Suprapubic skin (tissue), 4 donors: ENCODE measurements at regions not wholly inside any gene's neighbourhood (a gene's known extent, or its start where the extent isn't known, plus 50 kb on each side); places are given as distances from the start of the nearest gene placed in this dataset.

ENCODE experiments used
- DNase-seq, 2 donors: peaks; one replicate each; pipeline ENCODE4 v3.0.0-alpha.2; 2019; ENCODE audit warnings: low spot score in 2 of 2
- H3K27ac ChIP-seq: fragments of 200-600 bp; sonication (generic); one replicate; pipeline ENCODE4 v1.5.1; 2019
- H3K27me3 ChIP-seq: fragments of 200-600 bp; sonication (generic); one replicate; pipeline ENCODE4 v1.5.1; 2019
- H3K36me3 ChIP-seq: fragments of 200-600 bp; sonication (generic); one replicate; pipeline ENCODE4 v1.5.1; 2019
- H3K4me1 ChIP-seq: fragments of 200-600 bp; sonication (generic); one replicate; pipeline ENCODE4 v1.5.1; 2019
- H3K4me3 ChIP-seq: fragments of 200-600 bp; sonication (generic); one replicate; pipeline ENCODE4 v1.5.1; 2019; ENCODE audit warnings: mild to moderate bottlenecking
- H3K9me3 ChIP-seq: fragments of 200-600 bp; sonication (generic); one replicate; pipeline ENCODE4 v1.5.1; 2019
- CTCF ChIP-seq, 2 donors: fragments of 200-600 bp in 1 of 2; fragments of 450-650 bp in 1 of 2; sonication (generic) in 1 of 2; IDR thresholded peaks; one replicate each; pipeline ENCODE4 v1.5.1; 2016 to 2019; ENCODE audit warnings: antibody characterized with exemption in 2 of 2, mild to moderate bottlenecking in 1 of 2, moderate library complexity in 1 of 2
- EP300 ChIP-seq: sonication (generic); formaldehyde crosslinking; IDR thresholded peaks from one replicate; pipeline ENCODE4 v1.6.1; 2017; ENCODE audit warnings: antibody characterized with exemption
- POLR2A ChIP-seq, 2 donors: fragments of 450-650 bp; IDR thresholded peaks; one replicate each; pipeline ENCODE4 v1.6.1; 2017; ENCODE audit warnings: antibody characterized with exemption in 2 of 2, mild to moderate bottlenecking in 2 of 2, moderate library complexity in 2 of 2
- POLR2AphosphoS5 ChIP-seq, 3 donors: sonication (generic); formaldehyde crosslinking; IDR thresholded peaks; one replicate each; pipeline ENCODE4 v1.6.1; 2017; ENCODE audit warnings: antibody characterized with exemption in 3 of 3
- WGBS: methylation state at CpG from one replicate; pipeline ENCODE4 v1.1.5; 2018; 5-methylcytosine and 5-hydroxymethylcytosine counted together

- Histone ChIP-seq H3K36me3 (no peaks in the 10 kb centered on the region), H3K27ac (no peak overlapping the region), H3K4me3 (no peak overlapping the region), H3K27me3 (no peaks in the 10 kb centered on the region), H3K4me1 (no peaks in the 10 kb centered on the region), H3K9me3 (peaks cover 7% of the 10 kb centered on the region)
- TF ChIP-seq POLR2A (IDR thresholded peaks at IDR 0.05) (no peak), EP300 (no peak), CTCF (IDR thresholded peaks at IDR 0.05) (no peak), POLR2AphosphoS5 (IDR thresholded peaks at IDR 0.05) (no peak)
- 66% methylated on average over 6 of the region's 6 CpGs for WGBS
- no peak for DNase-seq
Observed at GRCh38 chr7:70953331-70953741, 178.6 kb upstream of the GALNT17 start.

GRCh38 chr7:70953796-70954195, 178.1 kb upstream of the GALNT17 start:
- H3K36me3 ChIP-seq, result no peaks in the 10 kb centered on the region
- TF ChIP-seq EP300 (no peak), POLR2AphosphoS5 (IDR thresholded peaks at IDR 0.05) (no peak), POLR2A (IDR thresholded peaks at IDR 0.05) (no peak), CTCF (IDR thresholded peaks at IDR 0.05) (no peak)
- 41% methylated on average over 6 of the region's 6 CpGs for WGBS

GRCh38 chr7:70972693-70973092, 159.3 kb upstream of the GALNT17 start:
- DNase-seq, result no peak
- no peak overlapping the region for H3K4me3 ChIP-seq
- no peak for TF ChIP-seq POLR2AphosphoS5 (IDR thresholded peaks at IDR 0.05)
- no peak for TF ChIP-seq CTCF (IDR thresholded peaks at IDR 0.05)
- no peak for TF ChIP-seq EP300
- no peak for TF ChIP-seq POLR2A (IDR thresholded peaks at IDR 0.05)
- no peaks in the 10 kb centered on the region for H3K9me3 ChIP-seq
- no peaks in the 10 kb centered on the region for H3K27me3 ChIP-seq
- H3K4me1 ChIP-seq, result no peaks in the 10 kb centered on the region
- no peaks in the 10 kb centered on the region for H3K36me3 ChIP-seq
- H3K27ac ChIP-seq, result no peak overlapping the region

More at GRCh38 chr7:70953796-70954195, 178.1 kb upstream of the GALNT17 start:
- DNase-seq, result no peak
- Histone ChIP-seq H3K27me3 (no peaks in the 10 kb centered on the region), H3K9me3 (peaks cover 7% of the 10 kb centered on the region), H3K4me3 (no peak overlapping the region), H3K27ac (no peak overlapping the region), H3K4me1 (no peaks in the 10 kb centered on the region)

GRCh38 chr7:70975754-70976153, 156.2 kb upstream of the GALNT17 start:
- TF ChIP-seq POLR2A (IDR thresholded peaks at IDR 0.05), result no peak
- no peak for TF ChIP-seq CTCF (IDR thresholded peaks at IDR 0.05)
- no peak for TF ChIP-seq POLR2AphosphoS5 (IDR thresholded peaks at IDR 0.05)
- no peak for TF ChIP-seq EP300
- Histone ChIP-seq H3K4me1 (no peaks in the 10 kb centered on the region), H3K4me3 (no peak overlapping the region), H3K27ac (no peak overlapping the region), H3K9me3 (no peaks in the 10 kb centered on the region), H3K36me3 (no peaks in the 10 kb centered on the region), H3K27me3 (no peaks in the 10 kb centered on the region)
- no peak for DNase-seq

- TF ChIP-seq POLR2A (IDR thresholded peaks at IDR 0.05), result no peak
- TF ChIP-seq POLR2AphosphoS5 (IDR thresholded peaks at IDR 0.05), result no peak
- TF ChIP-seq EP300, result no peak
- TF ChIP-seq CTCF (IDR thresholded peaks at IDR 0.05), result no peak
Observed at GRCh38 chr7:70986297-70986696, 145.6 kb upstream of the GALNT17 start.

More at GRCh38 chr7:70986297-70986696, 145.6 kb upstream of the GALNT17 start:
- H3K4me3 ChIP-seq, result no peak overlapping the region
- no peak for DNase-seq
- H3K27ac ChIP-seq, result no peak overlapping the region
- no peaks in the 10 kb centered on the region for H3K36me3 ChIP-seq
- no peaks in the 10 kb centered on the region for H3K9me3 ChIP-seq
- WGBS, result 65% methylated on average over 2 of the region's 2 CpGs
- no peaks in the 10 kb centered on the region for H3K27me3 ChIP-seq
- no peaks in the 10 kb centered on the region for H3K4me1 ChIP-seq
